ENCODE measurements at regions not wholly inside any gene's neighbourhood (a gene's known extent, or its start where the extent isn't known, plus 50 kb on each side); places are given as distances from the start of the nearest gene placed in this dataset.
"Not testable (repeated sequence)": the region's sequence is repeated elsewhere in the genome, so short reads cannot be mapped to it uniquely, and the experiment has no call there.

DNA sequence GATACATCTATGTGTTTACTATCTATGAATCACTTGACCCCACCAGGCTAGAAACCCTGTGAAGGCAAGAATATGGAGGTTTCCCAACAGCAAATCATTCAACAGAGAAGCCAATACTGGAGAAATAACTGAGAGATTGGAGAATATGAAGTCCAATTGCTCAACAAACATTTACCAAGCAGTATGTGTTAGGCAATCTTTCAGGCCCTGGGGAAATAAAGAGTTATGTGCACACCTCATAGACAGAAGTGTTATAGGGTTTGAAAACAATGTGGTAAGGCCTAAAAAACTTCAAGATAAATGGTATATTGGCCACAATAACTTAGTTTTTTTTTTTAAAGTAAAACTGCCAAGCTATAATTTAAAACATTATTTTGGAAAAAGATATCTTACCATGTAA lies 1245.8 kb downstream of the CDH11 start:
- TF ChIP-seq, protein P1, sequence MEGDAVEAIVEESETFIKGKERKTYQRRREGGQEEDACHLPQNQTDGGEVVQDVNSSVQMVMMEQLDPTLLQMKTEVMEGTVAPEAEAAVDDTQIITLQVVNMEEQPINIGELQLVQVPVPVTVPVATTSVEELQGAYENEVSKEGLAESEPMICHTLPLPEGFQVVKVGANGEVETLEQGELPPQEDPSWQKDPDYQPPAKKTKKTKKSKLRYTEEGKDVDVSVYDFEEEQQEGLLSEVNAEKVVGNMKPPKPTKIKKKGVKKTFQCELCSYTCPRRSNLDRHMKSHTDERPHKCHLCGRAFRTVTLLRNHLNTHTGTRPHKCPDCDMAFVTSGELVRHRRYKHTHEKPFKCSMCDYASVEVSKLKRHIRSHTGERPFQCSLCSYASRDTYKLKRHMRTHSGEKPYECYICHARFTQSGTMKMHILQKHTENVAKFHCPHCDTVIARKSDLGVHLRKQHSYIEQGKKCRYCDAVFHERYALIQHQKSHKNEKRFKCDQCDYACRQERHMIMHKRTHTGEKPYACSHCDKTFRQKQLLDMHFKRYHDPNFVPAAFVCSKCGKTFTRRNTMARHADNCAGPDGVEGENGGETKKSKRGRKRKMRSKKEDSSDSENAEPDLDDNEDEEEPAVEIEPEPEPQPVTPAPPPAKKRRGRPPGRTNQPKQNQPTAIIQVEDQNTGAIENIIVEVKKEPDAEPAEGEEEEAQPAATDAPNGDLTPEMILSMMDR (IDR thresholded peaks at IDR 0.05): no peak
- Mint-ChIP-seq H3K4me3 (no peak overlapping the region), H3K36me3 (ENCODE audit: low read depth) (no peaks in the 10 kb centered on the region), H3K27me3 (no peaks in the 10 kb centered on the region), H3K27ac (no peak overlapping the region), H3K4me1 (no peaks in the 10 kb centered on the region), H3K9me3 (peaks cover 7% of the 10 kb centered on the region)
- ChIA-PET CTCF (no interaction called here), POLR2A (no interaction called here)
- intact Hi-C loops (cut with micrococcal nuclease): no loop called here
- ATAC-seq (ENCODE audit: low read depth): no peak
- no peak for DNase-seq

DNA sequence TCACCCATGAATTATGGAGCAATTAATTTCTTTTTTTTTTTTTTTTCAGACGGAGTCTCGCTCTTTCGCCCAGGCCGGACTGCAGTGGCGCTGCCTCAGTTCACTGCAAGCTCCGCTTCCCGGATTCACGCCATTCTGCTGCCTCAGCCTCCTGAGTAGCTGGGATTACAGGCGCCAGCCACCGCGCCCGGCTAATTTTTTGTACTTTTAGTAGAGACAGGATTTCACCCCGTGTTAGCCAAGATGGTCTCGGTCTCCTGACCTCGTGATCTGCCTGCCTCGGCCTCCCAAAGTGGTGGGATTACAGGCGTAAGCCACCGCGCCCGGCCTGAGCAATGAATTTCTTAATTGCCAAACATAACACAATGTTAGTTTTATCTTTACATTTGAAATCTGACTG lies 1261.2 kb downstream of the CDH11 start:
- CTCF ChIA-PET; ATAC-seq (ENCODE audit: low read depth); H3K27me3 Mint-ChIP-seq; POLR2A ChIA-PET; H3K36me3 Mint-ChIP-seq (ENCODE audit: low read depth); DNase-seq; H3K4me3 Mint-ChIP-seq; H3K27ac Mint-ChIP-seq; H3K4me1 Mint-ChIP-seq; H3K9me3 Mint-ChIP-seq; intact Hi-C loops (cut with micrococcal nuclease): not testable (repeated sequence)

DNA sequence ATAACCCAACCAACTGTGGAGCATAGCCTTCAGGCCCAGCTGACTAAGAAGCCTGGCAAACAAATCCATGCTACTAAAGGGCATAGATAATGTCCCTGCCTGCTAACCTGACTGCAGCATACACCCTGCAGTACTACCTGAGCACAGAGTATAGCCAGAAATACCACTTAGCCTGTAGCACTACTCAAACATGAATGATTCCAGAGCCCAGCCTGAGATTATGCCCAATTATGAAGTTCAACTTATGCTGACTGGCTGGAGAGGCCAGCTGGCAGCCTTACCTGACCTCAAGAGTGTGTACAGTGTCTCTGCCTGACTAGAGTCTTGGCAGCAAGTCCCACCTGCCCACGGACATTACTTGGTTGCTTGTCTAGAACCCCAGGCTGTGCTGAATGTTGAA lies 1265.3 kb downstream of the CDH11 start:
- intact Hi-C loops (cut with micrococcal nuclease): no loop called here
- H3K36me3 Mint-ChIP-seq (ENCODE audit: low read depth): no peaks in the 10 kb centered on the region
- ChIA-PET CTCF (no interaction called here), POLR2A (no interaction called here)
- no peaks in the 10 kb centered on the region for H3K27me3 Mint-ChIP-seq
- DNase-seq (no peak), ATAC-seq (ENCODE audit: low read depth) (no peak)
- no peak overlapping the region for H3K4me3 Mint-ChIP-seq
- no peaks in the 10 kb centered on the region for H3K4me1 Mint-ChIP-seq
- TF ChIP-seq, protein P1 (IDR thresholded peaks at IDR 0.05): no peak
- H3K27ac Mint-ChIP-seq: no peak overlapping the region
- peaks cover 2% of the 10 kb centered on the region for H3K9me3 Mint-ChIP-seq

DNA sequence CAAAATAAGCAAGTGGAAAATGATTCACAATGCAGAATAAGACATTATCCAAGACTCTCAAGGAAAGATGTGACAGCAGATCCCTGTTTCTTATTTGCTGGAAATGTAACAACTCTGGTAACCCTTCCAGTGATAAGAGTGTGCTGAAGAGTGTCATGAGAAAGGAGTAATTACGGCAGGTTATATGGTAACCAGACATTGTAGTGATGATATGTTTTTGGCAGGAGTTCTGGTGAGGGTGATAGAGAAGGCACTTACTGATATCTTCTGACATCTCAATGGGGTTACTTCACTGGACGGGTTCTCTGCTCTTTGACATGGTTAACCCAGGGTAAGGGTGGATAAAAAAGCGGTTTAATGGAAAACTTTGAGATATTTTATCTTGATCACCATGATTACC lies 1270.9 kb downstream of the CDH11 start:
- Mint-ChIP-seq H3K9me3 (peaks cover 6% of the 10 kb centered on the region), H3K36me3 (ENCODE audit: low read depth) (no peaks in the 10 kb centered on the region), H3K27ac (no peak overlapping the region), H3K4me1 (no peaks in the 10 kb centered on the region), H3K4me3 (no peak overlapping the region), H3K27me3 (no peaks in the 10 kb centered on the region)
- ChIA-PET CTCF (no interaction called here), POLR2A (no interaction called here)
- TF ChIP-seq, protein P1 (IDR thresholded peaks at IDR 0.05): no peak
- intact Hi-C loops (cut with micrococcal nuclease): no loop called here
- DNase-seq: no peak
- no peak for ATAC-seq (ENCODE audit: low read depth)

DNA sequence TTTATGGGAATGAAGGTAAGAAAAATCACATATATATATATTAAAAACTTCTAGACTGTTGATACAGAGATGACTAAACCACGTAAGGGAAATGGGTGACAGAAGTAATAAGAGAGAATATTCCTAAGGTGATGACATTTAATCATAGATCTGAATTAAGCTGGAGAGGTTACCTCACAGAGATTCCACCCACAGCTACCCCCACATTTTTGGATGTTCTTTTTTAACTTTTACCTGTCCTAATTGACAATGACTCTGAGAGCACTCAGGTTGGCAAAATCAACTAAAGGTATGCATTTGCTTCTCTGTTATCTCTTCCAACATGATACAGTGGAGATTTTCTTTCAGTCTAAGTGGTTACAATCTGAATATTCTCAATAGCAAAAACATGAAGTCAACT lies 1280.6 kb downstream of the CDH11 start:
- ChIA-PET CTCF (no interaction called here), POLR2A (no interaction called here)
- intact Hi-C loops (cut with micrococcal nuclease): no loop called here
- no peak overlapping the region for H3K4me3 Mint-ChIP-seq
- ATAC-seq (ENCODE audit: low read depth) (no peak), DNase-seq (no peak)
- TF ChIP-seq, protein P1 (IDR thresholded peaks at IDR 0.05): no peak
- no peaks in the 10 kb centered on the region for H3K36me3 Mint-ChIP-seq (ENCODE audit: low read depth)
- H3K27me3 Mint-ChIP-seq: no peaks in the 10 kb centered on the region
- no peak overlapping the region for H3K27ac Mint-ChIP-seq
- no peaks in the 10 kb centered on the region for H3K4me1 Mint-ChIP-seq
- peaks cover 9% of the 10 kb centered on the region for H3K9me3 Mint-ChIP-seq

DNA sequence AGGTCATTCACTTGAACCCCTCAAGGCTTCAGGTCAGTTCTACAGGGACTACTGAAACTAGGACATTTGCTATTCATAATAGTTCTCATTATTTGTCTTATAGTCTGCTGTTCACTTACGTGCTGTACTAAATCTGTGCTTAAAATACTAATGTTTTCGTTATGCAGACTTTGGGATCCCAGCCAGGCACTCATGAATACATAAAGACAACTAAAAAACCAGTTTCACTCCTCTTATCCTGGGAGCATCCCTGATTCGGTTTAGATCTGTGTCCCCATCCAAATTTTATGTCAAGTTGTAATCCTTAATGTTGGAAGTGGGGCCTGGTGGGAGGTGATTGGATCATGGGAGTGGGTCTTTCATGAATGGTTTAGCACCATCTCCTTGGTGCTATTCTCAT lies 1291.8 kb downstream of the CDH11 start:
- Mint-ChIP-seq H3K4me1 (no peaks in the 10 kb centered on the region), H3K4me3 (no peak overlapping the region), H3K27me3 (no peaks in the 10 kb centered on the region), H3K36me3 (ENCODE audit: low read depth) (no peaks in the 10 kb centered on the region), H3K27ac (no peak overlapping the region), H3K9me3 (peaks cover 5% of the 10 kb centered on the region)
- ATAC-seq (ENCODE audit: low read depth) (no peak), DNase-seq (no peak)
- CTCF ChIA-PET: no interaction called here
- POLR2A ChIA-PET: no interaction called here
- intact Hi-C loops (cut with micrococcal nuclease): no loop called here
- TF ChIP-seq, protein P1 (IDR thresholded peaks at IDR 0.05): no peak

Data from activated B cell treated with CpG ODN at 0.5 μM for 24 hours (primary cell).